NCI-H2196 (cell line): ENCODE measurements at regions not wholly inside any gene's neighbourhood (a gene's known extent, or its start where the extent isn't known, plus 50 kb on each side); places are given as distances from the start of the nearest gene placed in this dataset.

ENCODE experiments used
- DNase-seq: peaks from one replicate; lab custom pipeline; 2025; ENCODE audit not compliant: unreplicated experiment; lab: John Stamatoyannopoulos, UW

- no peak for DNase-seq
These were observed 185.8 kb upstream of the DDI1 start for GRCh38 chr11:103850419-103851165.

- DNase-seq: no peak
These were observed 185.2 kb upstream of the DDI1 start for GRCh38 chr11:103851166-103851651.
